ENCODE measurements at regions not wholly inside any gene's neighbourhood (a gene's known extent, or its start where the extent isn't known, plus 50 kb on each side); places are given as distances from the start of the nearest gene placed in this dataset.

GRCh38 chr3:182668974-182669373 is 124.3 kb upstream of the ATP11B start:
- TF ChIP-seq CTCF (IDR thresholded peaks at IDR 0.05) (no peak), POLR2A (IDR thresholded peaks at IDR 0.05) (no peak), POLR2AphosphoS5 (IDR thresholded peaks at IDR 0.05) (no peak)

Measured in prostate gland (tissue), 2 donors.